ENCODE measurements at regions not wholly inside any gene's neighbourhood (a gene's known extent, or its start where the extent isn't known, plus 50 kb on each side); places are given as distances from the start of the nearest gene placed in this dataset.

DNA sequence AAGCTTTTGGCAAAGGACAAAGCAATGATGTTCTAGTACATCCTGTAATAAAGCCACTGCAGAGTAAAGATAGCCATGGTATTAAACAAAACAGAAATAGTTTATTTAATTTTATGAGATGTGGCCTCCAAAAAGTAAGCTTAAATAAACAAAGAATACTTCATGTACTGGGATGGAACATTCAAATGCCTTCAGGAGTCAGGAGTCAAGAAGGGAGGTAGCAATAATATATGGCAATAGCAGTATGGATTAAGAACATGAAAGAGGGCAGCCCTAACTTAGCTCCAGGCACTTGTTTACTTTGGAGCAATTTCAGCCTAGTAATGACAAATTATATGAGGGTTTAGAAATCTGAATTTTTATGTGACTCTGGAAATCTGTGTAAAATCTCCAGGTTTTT, 343.9 kb upstream of the THRB start:
- no peak for DNase-seq (ENCODE audit: low read depth in 2 of 2)

DNA sequence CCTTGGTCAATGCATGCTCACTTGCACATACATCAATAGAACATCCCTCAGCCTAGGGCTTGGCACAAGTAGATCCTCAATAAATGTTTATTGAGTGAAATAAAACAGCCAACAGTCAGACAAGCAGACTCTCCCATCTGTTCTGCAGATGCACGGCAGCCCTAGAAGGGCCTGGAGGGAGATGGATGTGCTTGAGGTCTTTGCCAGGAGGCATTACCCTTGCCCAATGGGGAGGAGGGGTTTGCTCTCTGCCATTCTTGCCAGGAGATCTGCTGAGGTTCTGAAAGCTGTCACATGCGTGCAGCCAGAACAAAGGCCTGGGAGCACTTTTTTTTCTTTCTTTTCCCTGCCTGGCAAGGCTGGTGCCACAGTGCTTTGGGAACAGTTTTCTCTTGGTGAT, 349.3 kb upstream of the THRB start:
- DNase-seq (ENCODE audit: low read depth in 2 of 2): no peak

DNA sequence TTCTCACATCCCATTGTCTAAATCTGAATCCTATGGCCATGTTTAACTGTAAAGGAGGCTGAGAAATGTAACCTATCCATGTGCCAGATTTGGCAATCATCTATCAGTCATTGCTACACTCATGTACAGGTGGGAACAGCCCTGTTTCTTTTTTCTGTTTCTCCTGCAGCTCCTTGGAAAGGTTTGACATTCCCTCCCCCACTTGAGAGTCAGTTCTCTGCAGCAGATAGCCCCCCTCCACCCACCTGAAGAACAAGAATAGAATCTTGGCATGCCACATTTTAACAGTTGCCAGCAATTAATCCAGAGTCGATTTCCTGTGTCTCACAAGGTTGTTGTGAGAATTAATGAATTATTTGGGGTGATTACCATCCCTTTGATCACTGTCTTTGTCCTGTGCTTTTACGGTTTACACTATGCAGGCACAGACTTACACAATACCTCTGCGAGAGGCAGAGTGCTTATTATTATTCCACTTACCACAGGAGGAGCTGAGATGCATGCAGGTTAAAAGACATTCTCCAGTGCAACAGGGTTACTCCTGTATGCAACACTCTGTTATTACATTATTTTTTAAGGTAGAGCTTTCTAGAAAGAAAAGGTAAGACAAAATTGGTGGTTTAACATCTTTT, 351.0 kb upstream of the THRB start:
- DNase-seq (ENCODE audit: low read depth in 2 of 2): no peak

DNA sequence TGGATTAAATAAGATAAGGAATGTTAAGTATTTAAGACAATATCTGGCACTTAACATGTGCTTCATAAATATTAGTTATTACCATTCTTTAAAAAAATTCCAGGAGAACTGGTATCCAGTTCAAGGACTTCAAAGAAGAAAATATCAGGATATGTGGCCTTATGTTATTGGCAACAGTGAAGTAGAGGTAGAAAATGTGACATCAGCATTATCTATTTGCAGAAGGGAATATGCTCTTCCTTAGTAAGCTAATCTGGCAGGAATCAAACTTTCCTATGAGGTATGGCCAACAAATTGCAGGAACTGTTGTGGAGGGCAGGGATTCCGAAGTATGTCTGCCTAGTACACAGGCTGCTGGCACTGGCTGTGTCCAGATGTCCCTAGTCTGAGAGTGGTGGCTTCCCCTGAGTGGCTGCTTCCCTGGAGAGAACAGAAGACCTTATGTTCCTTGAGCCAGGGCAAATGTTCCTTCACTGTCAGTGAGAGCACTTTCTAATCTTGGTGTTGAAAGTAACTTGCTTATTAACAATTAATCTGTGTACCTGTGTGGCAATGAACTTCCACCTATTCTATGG, 351.7 kb upstream of the THRB start:
- DNase-seq (ENCODE audit: low read depth in 2 of 2): no peak

DNA sequence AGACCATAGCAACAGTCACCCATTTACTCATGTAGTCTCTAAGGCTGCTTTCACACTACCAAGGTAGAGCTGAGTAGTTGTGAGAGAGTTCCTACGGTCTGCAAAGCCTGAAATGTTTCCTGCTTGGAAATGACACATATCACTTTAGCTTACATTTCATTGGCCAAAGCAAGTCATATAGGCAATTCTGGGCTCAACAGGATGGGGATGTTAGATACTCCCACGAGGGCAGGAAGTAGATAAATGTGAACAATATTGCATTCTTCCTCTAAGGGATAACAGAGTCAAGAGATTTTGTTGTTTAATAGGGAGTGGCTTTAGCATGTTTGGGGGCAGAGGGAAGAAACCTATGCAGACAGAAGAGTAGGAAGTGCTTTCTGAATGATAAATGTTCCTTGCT, 355.6 kb upstream of the THRB start:
- DNase-seq (ENCODE audit: low read depth in 2 of 2): no peak

DNA sequence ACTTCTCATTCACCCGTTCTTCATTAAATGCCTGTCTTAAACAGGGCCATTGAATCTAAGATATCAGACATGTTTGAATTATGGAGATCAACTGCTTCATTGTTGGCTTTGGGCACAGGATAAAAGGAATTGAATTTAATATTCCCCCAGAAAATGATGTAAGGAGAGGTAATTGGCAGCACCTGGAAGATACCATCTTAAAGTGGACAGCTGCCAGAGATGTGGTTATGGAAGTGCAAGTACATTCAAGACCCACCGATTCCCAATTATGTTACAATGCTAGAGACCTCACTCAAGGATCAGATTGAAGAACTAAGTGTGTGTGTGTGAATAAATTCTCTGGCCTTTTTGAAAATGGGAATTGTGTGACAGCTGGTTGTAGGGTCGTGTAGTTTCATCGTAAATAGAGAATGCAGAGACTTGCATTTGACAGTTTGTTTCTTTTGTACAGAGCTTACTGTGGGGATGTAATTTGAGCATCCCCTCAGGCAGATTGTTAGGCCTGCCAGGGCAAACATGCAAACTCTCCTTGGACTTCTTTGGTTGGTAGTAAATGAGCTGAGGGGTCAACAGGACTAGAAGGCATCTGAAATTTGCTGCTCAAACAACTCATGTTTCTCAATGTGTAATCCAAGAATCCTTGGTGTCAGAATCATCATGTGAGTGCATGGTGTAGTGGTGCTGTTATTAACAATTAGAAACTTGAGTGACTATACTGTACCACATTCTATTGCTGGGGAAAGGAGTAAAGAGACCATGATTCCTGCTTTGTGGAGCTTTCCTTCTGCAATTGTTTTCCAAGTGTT, 359.2 kb upstream of the THRB start:
- DNase-seq (ENCODE audit: low read depth in 2 of 2): no peak

DNA sequence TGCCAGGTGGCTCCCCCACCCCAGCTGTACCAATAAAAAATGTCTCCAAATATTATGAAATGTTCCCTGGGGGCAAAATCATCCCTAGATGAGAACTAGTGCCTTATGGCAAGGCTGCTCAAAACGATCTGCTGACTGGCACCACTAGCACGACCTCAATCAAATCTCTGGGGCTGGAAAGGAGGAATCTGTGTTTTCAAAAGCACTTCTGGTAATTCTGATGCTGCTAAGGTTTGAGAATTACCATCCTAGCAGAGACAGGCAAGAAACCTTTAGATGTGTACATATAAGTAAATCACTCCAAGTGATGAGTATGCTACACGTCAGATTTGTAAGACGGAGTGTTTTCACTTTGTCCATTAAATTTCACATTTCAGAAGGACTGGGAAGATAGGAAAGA, 360.1 kb upstream of the THRB start:
- no peak for DNase-seq (ENCODE audit: low read depth in 2 of 2)

DNA sequence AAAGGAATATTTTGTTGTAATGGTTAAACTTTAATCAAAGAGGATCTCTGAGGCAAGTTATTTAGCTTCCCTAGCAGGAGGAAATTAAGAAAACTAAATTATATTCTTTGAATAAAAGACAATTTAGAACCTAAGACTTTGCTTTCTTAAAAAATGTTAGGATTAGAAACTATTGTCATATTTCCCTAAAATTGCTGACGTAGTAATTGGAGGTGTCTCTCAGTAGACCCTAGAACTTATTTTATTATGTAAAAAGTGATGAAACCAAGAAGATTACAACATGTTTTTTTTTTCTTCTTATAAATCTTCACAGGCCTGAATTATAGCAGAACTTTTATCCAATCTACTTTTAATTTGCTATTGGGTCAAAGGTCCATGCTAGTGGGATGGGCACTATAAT, 363.3 kb upstream of the THRB start:
- DNase-seq (ENCODE audit: low read depth in 2 of 2): no peak

DNA sequence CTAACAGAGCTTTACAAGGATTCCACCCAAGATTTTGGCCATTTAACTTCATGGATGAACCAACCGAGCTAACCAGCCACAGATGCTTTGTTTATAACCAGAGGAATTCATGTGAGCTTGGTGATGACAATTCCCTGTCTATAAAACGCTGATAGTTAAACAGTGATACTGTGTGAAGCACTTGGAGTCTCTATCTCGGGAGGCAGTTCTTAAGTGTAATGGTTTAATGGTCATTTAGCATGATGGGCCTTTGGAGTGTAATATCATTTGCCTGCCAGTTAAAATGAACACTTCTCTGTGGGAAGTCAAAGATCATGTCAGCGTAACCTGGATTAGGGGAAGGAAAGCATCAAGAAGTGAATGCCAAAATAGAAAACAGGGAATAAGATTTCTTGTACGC, 368.6 kb upstream of the THRB start:
- no peak for DNase-seq (ENCODE audit: low read depth in 2 of 2)

DNA sequence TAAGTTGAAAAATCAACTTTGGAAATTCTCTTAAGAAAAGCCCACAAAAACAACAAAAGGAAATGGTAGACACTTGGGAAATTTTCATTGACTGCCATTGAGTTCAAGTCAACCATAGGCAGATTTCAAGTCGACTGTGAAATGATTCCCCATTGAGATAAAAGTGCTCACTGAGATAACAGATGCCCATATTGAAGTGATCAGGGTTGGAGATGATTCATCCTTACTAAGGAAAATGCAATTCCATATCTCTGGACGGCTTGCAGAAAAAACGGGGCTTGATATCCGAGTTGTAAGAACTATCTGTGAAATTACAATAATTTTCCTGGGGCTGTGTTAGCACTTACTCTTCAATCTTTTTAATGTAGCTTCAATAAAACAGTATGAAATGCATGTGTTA, 373.1 kb upstream of the THRB start:
- no peak for DNase-seq (ENCODE audit: low read depth in 2 of 2)

DNA sequence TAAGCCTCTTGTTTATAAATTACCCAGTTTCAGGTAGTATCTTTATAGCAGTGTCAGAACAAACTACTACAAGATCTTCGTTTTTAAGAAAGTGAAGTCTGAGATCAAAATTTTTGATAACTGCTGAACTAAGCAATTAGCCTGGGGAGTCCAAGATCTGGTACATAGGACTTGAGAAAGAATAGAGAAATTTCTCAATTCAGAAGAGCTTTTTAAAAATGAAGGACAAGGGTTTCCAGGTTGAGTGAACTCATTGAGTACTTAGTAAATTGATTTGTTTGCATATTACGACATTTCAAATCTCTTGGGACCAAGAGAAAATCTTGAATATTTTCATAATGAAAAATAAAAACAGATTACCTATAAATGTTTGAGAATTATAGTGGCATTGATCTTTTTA, 386.6 kb upstream of the THRB start:
- no peak for DNase-seq (ENCODE audit: low read depth in 2 of 2)

DNA sequence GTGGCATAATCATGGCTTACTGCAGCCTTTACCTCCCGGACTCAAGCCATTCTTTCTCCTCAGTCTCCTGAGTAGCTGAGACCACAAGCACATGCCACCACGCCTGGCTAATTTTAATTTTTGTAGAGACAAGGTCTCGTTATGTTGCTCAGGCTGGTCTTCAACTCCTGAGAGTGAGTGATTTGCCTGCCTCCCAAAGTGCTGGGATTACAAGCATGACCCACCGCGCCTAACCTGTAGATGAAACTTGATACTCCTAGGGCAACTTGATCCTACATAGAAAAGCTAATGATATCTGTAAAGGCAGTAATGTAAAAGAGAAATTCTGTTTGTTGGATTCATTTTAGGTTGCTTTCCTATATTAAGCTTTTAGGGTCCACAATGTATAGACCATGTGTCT, 391.9 kb upstream of the THRB start:
- no peak for DNase-seq (ENCODE audit: low read depth in 2 of 2)

DNA sequence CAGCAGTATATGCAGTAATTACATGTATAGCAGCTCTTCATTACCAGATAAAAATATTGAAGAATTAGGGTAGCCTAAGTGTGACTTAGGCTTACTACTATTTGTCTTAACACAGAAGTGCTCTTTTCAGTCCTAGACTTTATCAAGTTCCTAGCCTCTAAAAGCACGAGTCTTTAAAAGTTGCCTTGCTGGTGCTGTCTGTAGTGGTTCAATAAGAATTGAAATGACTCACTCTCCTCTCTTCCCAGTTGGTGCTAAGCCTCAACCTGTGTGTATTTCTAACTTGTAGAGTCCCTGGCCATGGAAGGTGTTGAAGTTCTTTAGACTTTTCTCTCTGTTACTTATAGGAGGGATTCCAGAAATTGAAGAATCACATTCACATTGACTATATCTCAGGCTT, 395.4 kb upstream of the THRB start:
- no peak for DNase-seq (ENCODE audit: low read depth in 2 of 2)

DNA sequence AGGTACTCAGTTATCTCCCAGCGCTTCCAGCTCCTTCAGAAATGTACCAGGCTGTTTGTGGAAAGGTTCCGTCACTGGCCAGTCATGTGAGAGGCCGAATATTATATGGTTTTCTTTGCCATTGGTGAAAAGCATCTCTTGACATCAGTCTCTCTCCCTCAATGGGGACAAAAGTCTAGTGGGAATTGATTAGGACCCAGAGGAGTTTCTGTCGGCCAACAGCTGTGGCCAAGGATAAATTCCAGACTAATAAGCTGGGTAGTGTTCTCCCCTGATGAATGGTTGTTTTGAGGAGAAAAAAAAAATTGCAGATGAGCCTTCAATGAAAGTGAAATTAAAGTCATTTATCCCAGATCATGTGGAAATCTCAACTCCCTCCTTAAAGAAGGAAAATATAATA, 404.7 kb upstream of the THRB start:
- no peak for DNase-seq (ENCODE audit: low read depth in 2 of 2)

DNA sequence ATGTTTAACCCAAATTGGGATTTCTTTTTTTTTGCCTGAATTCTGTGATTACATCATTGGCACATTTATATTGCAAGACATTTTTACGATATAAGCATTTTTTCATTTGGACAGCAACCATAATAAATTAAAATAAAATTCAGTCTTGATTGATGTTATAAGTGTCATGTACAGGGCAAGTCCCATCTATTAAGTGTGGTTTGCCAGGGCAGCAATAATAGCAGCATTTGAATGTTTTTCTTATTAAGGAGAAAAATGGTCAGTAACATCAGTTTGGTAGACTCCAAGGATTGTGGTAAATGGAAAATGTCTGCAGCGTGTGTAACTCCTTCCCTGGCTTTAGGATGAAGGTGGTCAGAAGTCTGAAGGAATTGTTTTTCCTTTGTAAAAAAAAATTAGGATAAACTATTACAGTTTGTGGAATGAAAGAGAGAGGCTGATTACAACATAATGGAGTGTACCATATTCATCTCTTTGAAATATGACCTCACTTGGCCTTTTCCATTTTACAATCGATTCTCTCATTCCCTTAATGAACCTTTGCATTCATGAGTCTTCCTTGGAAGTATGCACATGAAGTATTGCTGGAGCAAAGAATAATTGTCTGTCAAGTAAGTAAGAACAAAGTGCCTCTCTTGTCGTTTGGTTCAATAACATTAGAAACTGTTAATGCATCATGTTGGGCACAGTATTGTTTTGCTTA, 405.4 kb upstream of the THRB start:
- DNase-seq (ENCODE audit: low read depth in 2 of 2): no peak

DNA sequence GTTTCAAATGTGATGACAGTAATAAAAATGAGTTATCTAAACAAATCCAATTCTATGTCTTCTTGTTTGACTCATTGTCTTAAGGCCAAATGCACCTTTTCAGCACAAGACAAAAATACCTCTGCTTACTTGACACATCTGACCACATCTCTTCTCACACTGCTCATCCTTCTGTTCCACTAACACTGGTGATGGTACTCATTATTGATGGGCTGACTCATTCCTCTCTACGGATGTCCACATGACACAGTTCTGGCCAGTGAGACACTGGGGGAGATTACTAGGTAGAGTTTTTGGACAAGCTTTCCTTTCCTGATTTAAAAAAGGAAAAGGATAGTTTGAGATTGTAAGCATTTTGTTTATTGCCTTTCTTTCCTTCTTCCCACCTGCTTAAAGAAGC, 410.6 kb upstream of the THRB start:
- DNase-seq (ENCODE audit: low read depth in 2 of 2): no peak

DNA sequence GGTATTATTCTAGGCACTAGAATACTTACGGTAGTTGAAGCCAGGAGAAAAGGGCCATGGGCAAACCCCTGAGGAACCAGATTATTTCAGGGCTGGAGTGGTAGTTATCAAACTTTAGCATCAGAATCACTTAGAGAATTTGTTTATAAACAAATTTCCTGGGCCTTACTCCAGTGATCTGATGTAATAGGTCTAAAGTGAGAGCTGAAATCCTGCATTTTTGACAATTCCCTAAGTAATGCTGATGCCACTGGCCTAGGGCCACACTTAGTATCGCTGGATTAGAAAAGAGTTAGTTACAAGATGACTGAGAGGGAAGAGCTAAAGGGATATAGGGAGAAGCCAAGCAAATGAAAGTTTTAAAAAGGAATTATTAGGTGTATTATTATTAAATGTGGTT, 412.5 kb upstream of the THRB start:
- no peak for DNase-seq (ENCODE audit: low read depth in 2 of 2)

DNA sequence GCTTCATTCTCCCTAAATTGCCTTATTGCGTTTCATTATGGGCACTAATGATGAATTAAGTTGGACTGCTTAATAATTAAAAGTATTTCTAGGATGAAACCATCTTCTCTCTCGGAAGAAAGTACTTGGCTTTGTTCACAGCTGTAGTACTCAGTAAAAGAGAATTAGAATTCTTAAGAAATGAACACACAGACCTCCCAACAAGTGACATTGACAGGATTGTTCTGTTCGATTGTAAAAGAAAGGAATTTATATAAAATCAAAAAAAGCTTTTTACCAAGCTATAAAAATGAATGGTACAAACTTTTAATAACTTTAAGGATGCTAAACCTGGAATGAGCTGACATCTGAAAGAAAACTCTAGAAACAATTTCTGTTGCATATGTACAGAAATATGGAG, 416.4 kb upstream of the THRB start:
- no peak for DNase-seq (ENCODE audit: low read depth in 2 of 2)

DNA sequence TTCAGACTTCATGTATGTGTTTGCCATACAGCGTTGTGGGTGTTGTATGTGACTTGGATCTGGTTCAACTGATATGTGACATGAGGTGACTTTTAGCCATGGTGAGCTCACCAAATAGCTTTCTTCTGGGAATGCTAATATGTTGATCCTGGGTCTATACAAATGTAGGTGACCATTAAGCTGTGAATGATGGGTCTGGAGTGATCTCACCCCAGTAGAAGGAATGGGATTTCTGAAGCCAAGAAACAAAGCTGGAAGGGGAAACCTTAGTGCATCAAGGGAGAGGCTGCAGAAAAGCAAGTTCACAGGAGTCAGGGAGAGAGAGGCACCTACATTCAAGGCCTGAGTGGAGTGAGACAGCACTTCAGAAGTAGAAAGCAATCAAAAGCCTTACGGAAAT, 421.0 kb upstream of the THRB start:
- DNase-seq (ENCODE audit: low read depth in 2 of 2): no peak

DNA sequence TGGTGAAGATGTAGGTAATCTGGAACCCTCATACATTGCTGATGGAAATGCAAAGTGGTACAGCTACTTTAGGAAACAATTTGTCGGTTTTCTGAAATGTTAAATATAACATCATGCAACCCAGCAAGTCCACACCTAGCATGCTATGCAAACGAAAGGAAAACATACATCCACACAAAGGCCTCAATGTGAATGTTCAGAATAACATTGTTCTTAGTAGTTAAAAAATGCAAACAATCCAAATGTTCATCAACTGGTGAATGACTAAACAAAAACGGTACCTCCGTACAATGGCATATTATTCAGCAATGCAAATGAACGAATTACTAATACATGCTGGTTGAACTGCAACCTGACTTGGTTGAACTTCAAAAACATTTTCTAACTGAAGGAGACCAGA, 423.3 kb upstream of the THRB start:
- no peak for DNase-seq (ENCODE audit: low read depth in 2 of 2)

DNA sequence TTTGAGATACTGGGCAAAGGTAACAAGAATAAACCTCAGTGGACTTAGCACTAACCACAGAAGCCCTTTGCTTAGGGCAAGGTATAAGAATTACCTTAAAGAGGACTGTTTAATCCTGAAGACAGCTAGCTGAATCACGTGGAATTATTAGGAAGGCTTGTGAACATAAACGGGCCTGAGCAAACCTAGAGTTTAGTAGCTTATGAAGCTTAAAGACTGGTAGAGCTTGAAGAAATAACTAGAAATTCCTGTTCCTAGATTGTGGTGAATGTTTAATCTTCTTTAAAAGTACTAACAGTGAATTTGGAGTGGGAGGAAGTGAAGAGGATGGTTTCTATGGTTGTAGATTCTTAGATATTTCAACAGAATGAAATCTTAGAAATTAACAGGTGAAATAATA, 428.9 kb upstream of the THRB start:
- no peak for DNase-seq (ENCODE audit: low read depth in 2 of 2)

DNA sequence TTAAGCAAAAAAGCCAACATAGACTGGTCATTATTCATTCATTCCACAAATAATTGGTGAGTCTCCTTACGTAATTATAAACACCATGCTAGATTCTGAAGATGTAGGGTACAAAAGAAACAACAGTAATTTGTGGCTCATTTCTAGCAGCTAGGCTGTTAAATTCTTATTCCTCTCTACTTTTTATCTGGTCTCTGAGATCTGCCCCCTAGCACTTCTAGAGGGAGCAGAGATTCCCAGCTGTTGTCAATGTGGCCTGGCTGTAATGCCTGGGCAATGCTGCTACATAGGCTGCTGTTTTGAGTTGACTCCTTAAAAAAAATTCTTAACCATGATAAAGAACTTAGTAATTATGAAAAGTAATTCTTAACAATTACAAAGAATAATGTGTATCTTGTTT, 434.9 kb upstream of the THRB start:
- no peak for DNase-seq (ENCODE audit: low read depth in 2 of 2)

DNA sequence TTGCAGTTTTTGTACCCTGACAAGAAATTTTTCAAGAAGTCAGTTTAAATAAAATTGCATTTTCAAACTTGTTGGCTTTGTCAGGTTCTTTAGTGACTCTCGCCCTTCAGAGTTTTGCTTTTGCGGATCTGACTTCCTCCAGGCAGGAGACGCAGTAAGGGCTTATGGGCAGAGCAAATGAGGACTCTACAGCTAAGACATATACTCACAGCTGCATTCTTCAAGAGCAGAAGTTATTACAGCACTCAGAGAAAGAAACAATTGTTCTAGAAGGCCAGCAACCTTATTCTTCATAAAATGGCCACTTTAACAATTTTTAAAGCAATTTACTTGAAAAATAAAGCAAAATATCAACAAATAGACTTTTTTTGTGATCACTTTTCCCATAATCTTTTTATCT, 438.8 kb upstream of the THRB start:
- DNase-seq (ENCODE audit: low read depth in 2 of 2): no peak

All from stimulated activated CD8-positive, alpha-beta memory T cell treated with anti-CD3 and anti-CD28 coated beads, Interleukin-7, amount 100 ng/mL, for 1 hour (primary cell).